LoVo (cell line): ENCODE measurements at regions not wholly inside any gene's neighbourhood (a gene's known extent, or its start where the extent isn't known, plus 50 kb on each side); places are given as distances from the start of the nearest gene placed in this dataset.

Experiments
- DNase-seq: peaks from one replicate; pipeline ENCODE4 v3.0.0-alpha.2; 2016; ENCODE audit warnings: low spot score

- no peak for DNase-seq
Observed at GRCh38 chr4:57490520-57491255, 380.5 kb upstream of the IGFBP7 start.

- DNase-seq: no peak
Observed at GRCh38 chr4:57488366-57489162, 378.4 kb upstream of the IGFBP7 start.

- DNase-seq: no peak
Observed at GRCh38 chr4:57475424-57475823, 365.2 kb upstream of the IGFBP7 start.

GRCh38 chr4:57465321-57466056, 355.3 kb upstream of the IGFBP7 start:
- no peak for DNase-seq

GRCh38 chr4:57462843-57463242, 352.7 kb upstream of the IGFBP7 start:
- DNase-seq: no peak

GRCh38 chr4:57460967-57461366, 350.8 kb upstream of the IGFBP7 start:
- DNase-seq: no peak

GRCh38 chr4:57448901-57449300, 338.7 kb upstream of the IGFBP7 start:
- no peak for DNase-seq

- DNase-seq: no peak
Observed at GRCh38 chr4:57448452-57448851, 338.3 kb upstream of the IGFBP7 start.

- DNase-seq: no peak
Observed at GRCh38 chr4:57446266-57446665, 336.1 kb upstream of the IGFBP7 start.

GRCh38 chr4:57445686-57446085, 335.5 kb upstream of the IGFBP7 start:
- DNase-seq: no peak

GRCh38 chr4:57444671-57445070, 334.5 kb upstream of the IGFBP7 start:
- DNase-seq: no peak

GRCh38 chr4:57443787-57444186, 333.6 kb upstream of the IGFBP7 start:
- no peak for DNase-seq

GRCh38 chr4:57443308-57443707, 333.1 kb upstream of the IGFBP7 start:
- DNase-seq: no peak

GRCh38 chr4:57442831-57443291, 332.7 kb upstream of the IGFBP7 start:
- DNase-seq: peak; percentile 37

GRCh38 chr4:57442241-57442640, 332.1 kb upstream of the IGFBP7 start:
- no peak for DNase-seq

GRCh38 chr4:57437649-57438048, 327.5 kb upstream of the IGFBP7 start:
- no peak for DNase-seq

- no peak for DNase-seq
Observed at GRCh38 chr4:57435300-57435699, 325.1 kb upstream of the IGFBP7 start.

GRCh38 chr4:57430726-57431125, 320.5 kb upstream of the IGFBP7 start:
- DNase-seq: no peak

GRCh38 chr4:57426779-57427395, 316.7 kb upstream of the IGFBP7 start:
- DNase-seq: peak; percentile 60

GRCh38 chr4:57425610-57426009, 315.4 kb upstream of the IGFBP7 start:
- DNase-seq: no peak

GRCh38 chr4:57424232-57424897, 314.2 kb upstream of the IGFBP7 start:
- DNase-seq: no peak

- no peak for DNase-seq
Observed at GRCh38 chr4:57418133-57418532, 307.9 kb upstream of the IGFBP7 start.
